NCI-H524 treated with DMSO at 0.1 percent for 48 hours (cell line): ENCODE measurements at regions not wholly inside any gene's neighbourhood (a gene's known extent, or its start where the extent isn't known, plus 50 kb on each side); places are given as distances from the start of the nearest gene placed in this dataset.

ENCODE experiments used
- DNase-seq: peaks from one replicate; lab custom pipeline; 2025; lab: John Stamatoyannopoulos, UW

- DNase-seq = no peak
Measured at GRCh38 chr22:49177666-49178065, 650.0 kb downstream of the BRD1 start.

- no peak for DNase-seq
Measured at GRCh38 chr22:49176956-49177355, 650.7 kb downstream of the BRD1 start.

- DNase-seq = no peak
Measured at GRCh38 chr22:49170053-49170452, 657.6 kb downstream of the BRD1 start.

GRCh38 chr22:49169074-49169744, 658.5 kb downstream of the BRD1 start:
- no peak for DNase-seq

- no peak for DNase-seq
Measured at GRCh38 chr22:49168219-49168813, 659.4 kb downstream of the BRD1 start.

GRCh38 chr22:49166746-49167145, 660.9 kb downstream of the BRD1 start:
- DNase-seq = no peak

- no peak for DNase-seq
Measured at GRCh38 chr22:49166211-49166610, 661.5 kb downstream of the BRD1 start.

- DNase-seq = no peak
Measured at GRCh38 chr22:49164773-49165320, 662.8 kb downstream of the BRD1 start.

GRCh38 chr22:49163960-49164690, 663.5 kb downstream of the BRD1 start:
- DNase-seq = no peak

- no peak for DNase-seq
Measured at GRCh38 chr22:49163258-49163959, 664.3 kb downstream of the BRD1 start.

- no peak for DNase-seq
Measured at GRCh38 chr22:49162841-49163240, 664.8 kb downstream of the BRD1 start.

GRCh38 chr22:49161002-49161850, 666.4 kb downstream of the BRD1 start:
- DNase-seq = no peak

- no peak for DNase-seq
Measured at GRCh38 chr22:49160261-49161001, 667.2 kb downstream of the BRD1 start.

GRCh38 chr22:49159711-49160110, 668.0 kb downstream of the BRD1 start:
- no peak for DNase-seq

GRCh38 chr22:49158741-49159564, 668.7 kb downstream of the BRD1 start:
- no peak for DNase-seq

- DNase-seq = no peak
Measured at GRCh38 chr22:49157529-49158339, 669.9 kb downstream of the BRD1 start.

GRCh38 chr22:49156662-49157285, 670.9 kb downstream of the BRD1 start:
- DNase-seq = peak; percentile 90

GRCh38 chr22:49155770-49156580, 671.7 kb downstream of the BRD1 start:
- DNase-seq = no peak
